GM23338 (cell line): ENCODE measurements at regions not wholly inside any gene's neighbourhood (a gene's known extent, or its start where the extent isn't known, plus 50 kb on each side); places are given as distances from the start of the nearest gene placed in this dataset.

ENCODE experiments used
- ATAC-seq: fragments of 200-7000 bp; cut with Tn5 transposase; 3 replicates; pipeline ENCODE4 v1.9.1; 2020
- DNase-seq: peaks from one replicate; pipeline ENCODE4 v3.0.0-alpha.2; 2015; ENCODE audit warnings: low spot score
- H2AFZ ChIP-seq: fragments of 200-600 bp; sonication (generic); 2 replicates; pipeline ENCODE4 v1.8.0; 2016; ENCODE audit warnings: antibody characterized with exemption, mild to moderate bottlenecking, moderate library complexity
- H3F3A ChIP-seq: fragments of 200-600 bp; sonication (generic); replicated peaks from 2 replicates; pipeline ENCODE4 v1.8.0; 2017; ENCODE audit warnings: antibody characterized with exemption, mixed run types, low read depth
- H3K27ac ChIP-seq: fragments of 200-600 bp; sonication (generic); 2 replicates; pipeline ENCODE4 v1.6.1; 2016; ENCODE audit warnings: low read depth
- H3K27me3 ChIP-seq: fragments of 200-600 bp; sonication (generic); 2 replicates; pipeline ENCODE4 v1.8.0; 2016; ENCODE audit warnings: mild to moderate bottlenecking, mixed run types, moderate library complexity; ENCODE audit not compliant: insufficient read depth
- H3K36me3 ChIP-seq: fragments of 200-600 bp; sonication (generic); 2 replicates; pipeline ENCODE4 v1.8.0; 2016; ENCODE audit warnings: mild to moderate bottlenecking; ENCODE audit not compliant: insufficient read depth
- H3K4me1 ChIP-seq: fragments of 200-600 bp; sonication (generic); 2 replicates; pipeline ENCODE4 v1.8.0; 2016; ENCODE audit warnings: mild to moderate bottlenecking, moderate library complexity; ENCODE audit not compliant: insufficient read depth
- H3K4me2 ChIP-seq: fragments of 200-600 bp; sonication (generic); 2 replicates; pipeline ENCODE4 v1.7.1; 2017; ENCODE audit warnings: mixed run types
- H3K4me3 ChIP-seq: fragments of 200-600 bp; sonication (generic); 2 replicates; pipeline ENCODE4 v1.6.1; 2016; ENCODE audit warnings: mixed run types
- H3K79me2 ChIP-seq: fragments of 200-600 bp; sonication (generic); replicated peaks from 2 replicates; pipeline ENCODE4 v1.8.0; 2017; ENCODE audit warnings: mild to moderate bottlenecking; ENCODE audit not compliant: insufficient read depth
- H3K9me2 ChIP-seq: fragments of 200-600 bp; sonication (generic); 2 replicates; pipeline ENCODE4 v1.8.0; 2017; ENCODE audit not compliant: insufficient read depth
- H4K20me1 ChIP-seq: fragments of 200-600 bp; sonication (generic); replicated peaks from 2 replicates; pipeline ENCODE4 v1.8.0; 2017; ENCODE audit warnings: mild to moderate bottlenecking; ENCODE audit not compliant: insufficient read depth
- H3K27ac Mint-ChIP-seq: 2 replicates; pipeline ENCODE4 v1.8.0; 2020; ENCODE audit warnings: inconsistent platforms, mild to moderate bottlenecking, moderate library complexity, mixed read lengths
- H3K27me3 Mint-ChIP-seq: 3 replicates; pipeline ENCODE4 v1.8.0; 2022; ENCODE audit warnings: low read depth, mild to moderate bottlenecking, moderate library complexity, mixed read lengths, inconsistent platforms; ENCODE audit not compliant: insufficient read depth, poor library complexity
- H3K36me3 Mint-ChIP-seq: 3 replicates; pipeline ENCODE4 v1.8.0; 2021; ENCODE audit warnings: low read depth, mild to moderate bottlenecking, inconsistent platforms, moderate library complexity, mixed read lengths
- H3K4me1 Mint-ChIP-seq: 3 replicates; pipeline ENCODE4 v1.8.0; 2020; ENCODE audit warnings: mild to moderate bottlenecking, inconsistent platforms, mixed read lengths
- H3K4me3 Mint-ChIP-seq: 3 replicates; pipeline ENCODE4 v1.8.0; 2021; ENCODE audit warnings: moderate library complexity, mild to moderate bottlenecking, inconsistent platforms, mixed read lengths
- H3K9me3 Mint-ChIP-seq: 3 replicates; pipeline ENCODE4 v1.8.0; 2020; ENCODE audit warnings: moderate library complexity, mild to moderate bottlenecking, inconsistent platforms, mixed read lengths
- CREB1 ChIP-seq: fragments of 250-450 bp; sonication (Bioruptor Pico); IDR thresholded peaks from 2 replicates; pipeline ENCODE4 v1.5.0; 2020; ENCODE audit warnings: low read depth, mild to moderate bottlenecking, moderate library complexity
- EZH2phosphoT487 ChIP-seq: fragments of 200-600 bp; sonication (generic); IDR thresholded peaks from one replicate; pipeline ENCODE4 v1.8.1; 2018; ENCODE audit warnings: antibody characterized with exemption; ENCODE audit not compliant: unreplicated experiment
- JUNB ChIP-seq: IDR thresholded peaks from one replicate; pipeline ENCODE4 v1.6.1; 2016; ENCODE audit warnings: antibody characterized with exemption; ENCODE audit not compliant: unreplicated experiment
- NANOG ChIP-seq: IDR thresholded peaks from 2 replicates; pipeline ENCODE4 v1.6.1; 2016; ENCODE audit warnings: antibody characterized with exemption, borderline replicate concordance
- STAT1 ChIP-seq: IDR thresholded peaks from one replicate; pipeline ENCODE4 v1.6.1; 2016; ENCODE audit warnings: antibody characterized with exemption; ENCODE audit not compliant: unreplicated experiment
- ZNF114 ChIP-seq: fragments of 250-450 bp; sonication (Bioruptor Pico); IDR thresholded peaks from 2 replicates; pipeline ENCODE4 v1.5.0; 2020; ENCODE audit warnings: mild to moderate bottlenecking, moderate library complexity
- TF ChIP-seq, protein P1 (sequence below): fragments of 250-450 bp; sonication (Bioruptor Pico); IDR thresholded peaks from 2 replicates; pipeline ENCODE4 v1.5.0; 2020; ENCODE audit warnings: mild to moderate bottlenecking, moderate library complexity
- TF ChIP-seq, protein P2 (sequence below): IDR thresholded peaks from one replicate; pipeline ENCODE4 v1.6.1; 2018; ENCODE audit warnings: antibody characterized with exemption; ENCODE audit not compliant: unreplicated experiment
- TF ChIP-seq, protein P3 (sequence below): IDR thresholded peaks from 2 replicates; pipeline ENCODE4 v1.6.1; 2016; ENCODE audit warnings: antibody characterized with exemption

DNA sequence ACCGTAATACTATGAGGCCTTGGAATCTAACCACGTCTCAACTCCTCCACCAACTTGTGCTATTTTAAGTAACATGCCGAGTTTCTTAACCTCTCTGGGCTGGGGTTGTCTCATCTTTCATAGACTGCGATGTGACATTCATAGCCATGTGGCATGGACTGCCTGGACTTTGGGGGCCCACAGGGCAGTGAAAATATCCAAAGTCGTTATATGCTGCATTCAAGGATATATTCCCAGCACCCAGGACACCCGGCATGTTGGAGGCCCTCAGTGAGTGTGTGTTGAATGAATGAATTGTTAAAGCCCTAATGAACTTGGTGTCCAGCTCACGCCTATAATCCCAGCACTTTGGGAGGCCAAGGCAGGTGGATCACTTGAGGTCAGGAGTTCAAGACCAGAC is 203.1 kb downstream of the CBLN1 start:
- peaks cover 13% of the 10 kb centered on the region for H3K27me3 Mint-ChIP-seq
- no peaks in the 10 kb centered on the region for H3K36me3 ChIP-seq
- H3K27me3 ChIP-seq = no peaks in the 10 kb centered on the region
- peaks cover 8% of the 10 kb centered on the region for H3K4me1 Mint-ChIP-seq
- no peak overlapping the region for H3K27ac Mint-ChIP-seq
- ATAC-seq = no peak
- no peak overlapping the region for H2AFZ ChIP-seq
- DNase-seq = no peak
- no peaks in the 10 kb centered on the region for H3F3A ChIP-seq
- TF ChIP-seq STAT1 (no peak), CREB1 (CRISPR knock-in tag) (no peak), EZH2phosphoT487 (no peak), ZNF114 (CRISPR knock-in tag) (no peak), JUNB (no peak), NANOG (no peak)
- TF ChIP-seq, protein P1, sequence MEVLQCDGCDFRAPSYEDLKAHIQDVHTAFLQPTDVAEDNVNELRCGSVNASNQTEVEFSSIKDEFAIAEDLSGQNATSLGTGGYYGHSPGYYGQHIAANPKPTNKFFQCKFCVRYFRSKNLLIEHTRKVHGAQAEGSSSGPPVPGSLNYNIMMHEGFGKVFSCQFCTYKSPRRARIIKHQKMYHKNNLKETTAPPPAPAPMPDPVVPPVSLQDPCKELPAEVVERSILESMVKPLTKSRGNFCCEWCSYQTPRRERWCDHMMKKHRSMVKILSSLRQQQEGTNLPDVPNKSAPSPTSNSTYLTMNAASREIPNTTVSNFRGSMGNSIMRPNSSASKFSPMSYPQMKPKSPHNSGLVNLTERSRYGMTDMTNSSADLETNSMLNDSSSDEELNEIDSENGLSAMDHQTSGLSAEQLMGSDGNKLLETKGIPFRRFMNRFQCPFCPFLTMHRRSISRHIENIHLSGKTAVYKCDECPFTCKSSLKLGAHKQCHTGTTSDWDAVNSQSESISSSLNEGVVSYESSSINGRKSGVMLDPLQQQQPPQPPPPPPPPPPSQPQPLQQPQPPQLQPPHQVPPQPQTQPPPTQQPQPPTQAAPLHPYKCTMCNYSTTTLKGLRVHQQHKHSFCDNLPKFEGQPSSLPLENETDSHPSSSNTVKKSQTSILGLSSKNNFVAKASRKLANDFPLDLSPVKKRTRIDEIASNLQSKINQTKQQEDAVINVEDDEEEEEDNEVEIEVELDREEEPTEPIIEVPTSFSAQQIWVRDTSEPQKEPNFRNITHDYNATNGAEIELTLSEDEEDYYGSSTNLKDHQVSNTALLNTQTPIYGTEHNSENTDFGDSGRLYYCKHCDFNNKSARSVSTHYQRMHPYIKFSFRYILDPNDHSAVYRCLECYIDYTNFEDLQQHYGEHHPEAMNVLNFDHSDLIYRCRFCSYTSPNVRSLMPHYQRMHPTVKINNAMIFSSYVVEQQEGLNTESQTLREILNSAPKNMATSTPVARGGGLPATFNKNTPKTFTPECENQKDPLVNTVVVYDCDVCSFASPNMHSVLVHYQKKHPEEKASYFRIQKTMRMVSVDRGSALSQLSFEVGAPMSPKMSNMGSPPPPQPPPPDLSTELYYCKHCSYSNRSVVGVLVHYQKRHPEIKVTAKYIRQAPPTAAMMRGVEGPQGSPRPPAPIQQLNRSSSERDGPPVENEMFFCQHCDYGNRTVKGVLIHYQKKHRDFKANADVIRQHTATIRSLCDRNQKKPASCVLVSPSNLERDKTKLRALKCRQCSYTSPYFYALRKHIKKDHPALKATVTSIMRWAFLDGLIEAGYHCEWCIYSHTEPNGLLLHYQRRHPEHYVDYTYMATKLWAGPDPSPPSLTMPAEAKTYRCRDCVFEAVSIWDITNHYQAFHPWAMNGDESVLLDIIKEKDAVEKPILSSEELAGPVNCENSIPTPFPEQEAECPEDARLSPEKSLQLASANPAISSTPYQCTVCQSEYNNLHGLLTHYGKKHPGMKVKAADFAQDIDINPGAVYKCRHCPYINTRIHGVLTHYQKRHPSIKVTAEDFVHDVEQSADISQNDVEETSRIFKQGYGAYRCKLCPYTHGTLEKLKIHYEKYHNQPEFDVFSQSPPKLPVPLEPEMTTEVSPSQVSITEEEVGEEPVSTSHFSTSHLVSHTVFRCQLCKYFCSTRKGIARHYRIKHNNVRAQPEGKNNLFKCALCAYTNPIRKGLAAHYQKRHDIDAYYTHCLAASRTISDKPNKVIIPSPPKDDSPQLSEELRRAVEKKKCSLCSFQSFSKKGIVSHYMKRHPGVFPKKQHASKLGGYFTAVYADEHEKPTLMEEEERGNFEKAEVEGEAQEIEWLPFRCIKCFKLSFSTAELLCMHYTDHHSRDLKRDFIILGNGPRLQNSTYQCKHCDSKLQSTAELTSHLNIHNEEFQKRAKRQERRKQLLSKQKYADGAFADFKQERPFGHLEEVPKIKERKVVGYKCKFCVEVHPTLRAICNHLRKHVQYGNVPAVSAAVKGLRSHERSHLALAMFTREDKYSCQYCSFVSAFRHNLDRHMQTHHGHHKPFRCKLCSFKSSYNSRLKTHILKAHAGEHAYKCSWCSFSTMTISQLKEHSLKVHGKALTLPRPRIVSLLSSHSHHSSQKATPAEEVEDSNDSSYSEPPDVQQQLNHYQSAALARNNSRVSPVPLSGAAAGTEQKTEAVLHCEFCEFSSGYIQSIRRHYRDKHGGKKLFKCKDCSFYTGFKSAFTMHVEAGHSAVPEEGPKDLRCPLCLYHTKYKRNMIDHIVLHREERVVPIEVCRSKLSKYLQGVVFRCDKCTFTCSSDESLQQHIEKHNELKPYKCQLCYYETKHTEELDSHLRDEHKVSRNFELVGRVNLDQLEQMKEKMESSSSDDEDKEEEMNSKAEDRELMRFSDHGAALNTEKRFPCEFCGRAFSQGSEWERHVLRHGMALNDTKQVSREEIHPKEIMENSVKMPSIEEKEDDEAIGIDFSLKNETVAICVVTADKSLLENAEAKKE (CRISPR knock-in tag) = no peak
- TF ChIP-seq, protein P2, sequence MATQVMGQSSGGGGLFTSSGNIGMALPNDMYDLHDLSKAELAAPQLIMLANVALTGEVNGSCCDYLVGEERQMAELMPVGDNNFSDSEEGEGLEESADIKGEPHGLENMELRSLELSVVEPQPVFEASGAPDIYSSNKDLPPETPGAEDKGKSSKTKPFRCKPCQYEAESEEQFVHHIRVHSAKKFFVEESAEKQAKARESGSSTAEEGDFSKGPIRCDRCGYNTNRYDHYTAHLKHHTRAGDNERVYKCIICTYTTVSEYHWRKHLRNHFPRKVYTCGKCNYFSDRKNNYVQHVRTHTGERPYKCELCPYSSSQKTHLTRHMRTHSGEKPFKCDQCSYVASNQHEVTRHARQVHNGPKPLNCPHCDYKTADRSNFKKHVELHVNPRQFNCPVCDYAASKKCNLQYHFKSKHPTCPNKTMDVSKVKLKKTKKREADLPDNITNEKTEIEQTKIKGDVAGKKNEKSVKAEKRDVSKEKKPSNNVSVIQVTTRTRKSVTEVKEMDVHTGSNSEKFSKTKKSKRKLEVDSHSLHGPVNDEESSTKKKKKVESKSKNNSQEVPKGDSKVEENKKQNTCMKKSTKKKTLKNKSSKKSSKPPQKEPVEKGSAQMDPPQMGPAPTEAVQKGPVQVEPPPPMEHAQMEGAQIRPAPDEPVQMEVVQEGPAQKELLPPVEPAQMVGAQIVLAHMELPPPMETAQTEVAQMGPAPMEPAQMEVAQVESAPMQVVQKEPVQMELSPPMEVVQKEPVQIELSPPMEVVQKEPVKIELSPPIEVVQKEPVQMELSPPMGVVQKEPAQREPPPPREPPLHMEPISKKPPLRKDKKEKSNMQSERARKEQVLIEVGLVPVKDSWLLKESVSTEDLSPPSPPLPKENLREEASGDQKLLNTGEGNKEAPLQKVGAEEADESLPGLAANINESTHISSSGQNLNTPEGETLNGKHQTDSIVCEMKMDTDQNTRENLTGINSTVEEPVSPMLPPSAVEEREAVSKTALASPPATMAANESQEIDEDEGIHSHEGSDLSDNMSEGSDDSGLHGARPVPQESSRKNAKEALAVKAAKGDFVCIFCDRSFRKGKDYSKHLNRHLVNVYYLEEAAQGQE = no peak
- TF ChIP-seq, protein P3, sequence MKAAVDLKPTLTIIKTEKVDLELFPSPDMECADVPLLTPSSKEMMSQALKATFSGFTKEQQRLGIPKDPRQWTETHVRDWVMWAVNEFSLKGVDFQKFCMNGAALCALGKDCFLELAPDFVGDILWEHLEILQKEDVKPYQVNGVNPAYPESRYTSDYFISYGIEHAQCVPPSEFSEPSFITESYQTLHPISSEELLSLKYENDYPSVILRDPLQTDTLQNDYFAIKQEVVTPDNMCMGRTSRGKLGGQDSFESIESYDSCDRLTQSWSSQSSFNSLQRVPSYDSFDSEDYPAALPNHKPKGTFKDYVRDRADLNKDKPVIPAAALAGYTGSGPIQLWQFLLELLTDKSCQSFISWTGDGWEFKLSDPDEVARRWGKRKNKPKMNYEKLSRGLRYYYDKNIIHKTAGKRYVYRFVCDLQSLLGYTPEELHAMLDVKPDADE = no peak
- no peaks in the 10 kb centered on the region for H3K9me2 ChIP-seq
- no peaks in the 10 kb centered on the region for H3K4me1 ChIP-seq
- peaks cover 13% of the 10 kb centered on the region for H3K9me3 Mint-ChIP-seq
- H4K20me1 ChIP-seq = no peaks in the 10 kb centered on the region
- no peak overlapping the region for H3K27ac ChIP-seq
- no peaks in the 10 kb centered on the region for H3K79me2 ChIP-seq
- no peak overlapping the region for H3K4me2 ChIP-seq
- no peak overlapping the region for H3K4me3 Mint-ChIP-seq
- peaks cover 4% of the 10 kb centered on the region; the same call in 1 of the 3 replicates for H3K36me3 Mint-ChIP-seq
- no peak overlapping the region for H3K4me3 ChIP-seq
